AG04449 (cell line): ENCODE measurements at regions not wholly inside any gene's neighbourhood (a gene's known extent, or its start where the extent isn't known, plus 50 kb on each side); places are given as distances from the start of the nearest gene placed in this dataset.

Experiments used
- CTCF ChIA-PET: fragments of 350-600 bp; formaldehyde crosslinking; extraction: SDS; loops from one replicate; lab custom pipeline; 2021; ENCODE audit warnings: antibody characterized with exemption; lab: Yijun Ruan, JAX
- POLR2A ChIA-PET: fragments of 400-600, 350-600 bp; formaldehyde crosslinking; extraction: SDS; loops from one replicate; lab custom pipeline; 2020; ENCODE audit warnings: antibody characterized with exemption, inconsistent platforms; lab: Yijun Ruan, JAX
- DNase-seq: peaks from one replicate; pipeline ENCODE4 v3.0.0-alpha.2; 2010; ENCODE audit warnings: low read depth, low spot score
- H3K4me3 ChIP-seq: 2 replicates; pipeline ENCODE4 v1.5.1; 2011; ENCODE audit warnings: low read depth, mild to moderate bottlenecking, control low read depth, low read length
- CTCF ChIP-seq: IDR thresholded peaks from one replicate; pipeline ENCODE4 v1.5.1; 2011; ENCODE audit warnings: mild to moderate bottlenecking, moderate library complexity, low read length, control low read depth, inconsistent platforms; ENCODE audit not compliant: insufficient read depth; ENCODE audit errors: missing control alignments

- ChIA-PET CTCF (interaction anchor here (1.3 kb wide), 1 partner anchor 32 kb away, joined by 4 read pairs; no protein-coding TSS in a partner anchor), POLR2A (interaction anchor here (0.9 kb wide), 1 partner anchor 106 kb away, joined by 3 read pairs; no protein-coding TSS in a partner anchor)
- no peak for DNase-seq
- no peak overlapping the region for H3K4me3 ChIP-seq
- no peak for TF ChIP-seq CTCF
These were observed 107.6 kb downstream of the TRIB2 start for GRCh38 chr2:12824351-12824777.

- no peak for DNase-seq
- no peak overlapping the region for H3K4me3 ChIP-seq
- TF ChIP-seq CTCF: no peak
- ChIA-PET CTCF (interaction anchor here (1.1 to 1.3 kb wide), 3 partner anchors 32 to 182 kb away, joined by 3 to 9 read pairs (median 4); no protein-coding TSS in a partner anchor), POLR2A (interaction anchor here (0.7 to 0.9 kb wide), 2 partner anchors 32 to 106 kb away, joined by 3 read pairs; no protein-coding TSS in a partner anchor)
These were observed 108.1 kb downstream of the TRIB2 start for GRCh38 chr2:12824778-12825379.

DNA sequence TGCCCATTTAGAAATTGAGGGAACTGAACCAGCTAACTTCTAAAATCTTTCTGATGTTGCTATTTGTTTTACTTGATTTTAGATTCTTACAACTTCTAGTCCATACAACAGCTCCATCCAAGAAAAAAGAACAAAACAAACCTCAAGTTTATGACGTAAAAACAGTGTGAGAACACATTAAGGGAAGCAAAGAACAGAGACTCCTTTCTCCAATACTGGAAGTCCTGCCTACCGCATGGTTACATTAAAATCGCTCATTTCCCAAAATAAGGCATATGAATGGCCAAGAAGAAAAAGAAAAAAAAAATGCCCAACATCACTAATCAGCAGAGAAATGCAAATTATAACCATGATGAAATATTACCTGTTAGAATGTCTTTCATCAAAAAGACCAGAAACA is 110.0 kb downstream of the TRIB2 start:
- no peak overlapping the region for H3K4me3 ChIP-seq
- no peak for DNase-seq
- ChIA-PET CTCF (interaction anchor here (0.7 kb wide), 1 partner anchor 46 kb away, joined by 3 read pairs; no protein-coding TSS in a partner anchor), POLR2A (no interaction called here)
- TF ChIP-seq CTCF: no peak

DNA sequence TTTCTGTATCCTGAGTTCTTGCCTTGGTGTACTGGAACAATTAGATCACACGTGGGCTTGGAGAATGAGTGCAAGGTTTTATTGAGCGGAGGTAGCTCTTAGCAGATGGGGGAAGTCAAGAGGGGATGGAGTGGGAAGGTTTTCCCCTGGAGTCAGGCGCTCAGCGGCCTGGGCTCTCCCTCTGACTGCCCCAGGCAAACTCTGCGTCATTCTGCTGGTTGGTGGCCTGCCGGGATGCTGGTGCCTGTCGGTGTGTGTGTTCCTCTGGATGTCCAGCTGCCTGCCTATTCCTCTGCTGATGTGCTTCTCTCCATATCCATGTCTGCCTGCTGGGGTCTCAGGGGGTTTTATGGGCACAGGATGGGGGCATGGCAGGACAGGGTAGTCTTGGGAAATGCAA is 111.0 kb downstream of the TRIB2 start:
- TF ChIP-seq CTCF: no peak
- no peak overlapping the region for H3K4me3 ChIP-seq
- ChIA-PET CTCF (no interaction called here), POLR2A (no interaction called here)
- DNase-seq: no peak

DNA sequence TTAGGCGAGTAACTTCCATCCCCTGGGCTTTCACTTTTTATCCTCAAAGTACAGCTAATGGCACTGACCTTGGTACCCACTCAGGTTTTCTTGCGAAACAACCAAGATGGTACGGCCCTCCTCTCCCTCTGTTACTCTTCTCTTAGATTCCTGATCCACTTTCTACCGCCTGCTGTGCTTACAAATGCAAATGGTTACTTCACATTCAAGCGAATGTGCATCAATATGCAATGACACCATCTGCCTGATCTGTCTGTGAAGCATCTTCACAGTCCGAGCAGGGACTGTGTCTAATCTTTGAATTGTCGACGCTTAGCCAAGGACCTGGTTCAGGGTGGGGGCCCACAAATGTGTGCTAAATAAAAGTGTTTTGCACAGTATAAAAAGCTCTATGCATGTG is 112.2 kb downstream of the TRIB2 start:
- no peak overlapping the region for H3K4me3 ChIP-seq
- DNase-seq: no peak
- CTCF ChIA-PET: interaction anchor here (1.3 kb wide), 1 partner anchor 26 kb away, joined by 3 read pairs; no protein-coding TSS in a partner anchor
- no peak for TF ChIP-seq CTCF
- POLR2A ChIA-PET: no interaction called here

GRCh38 chr2:12831016-12831415 is 114.3 kb downstream of the TRIB2 start:
- DNase-seq: no peak
- POLR2A ChIA-PET: no interaction called here
- CTCF ChIA-PET: no interaction called here
- no peak for TF ChIP-seq CTCF
- no peak overlapping the region for H3K4me3 ChIP-seq
